Right atrium auricular region (tissue), 2 donors: ENCODE measurements at regions not wholly inside any gene's neighbourhood (a gene's known extent, or its start where the extent isn't known, plus 50 kb on each side); places are given as distances from the start of the nearest gene placed in this dataset.

Experiments used
- DNase-seq: peaks from one replicate; pipeline ENCODE4 v3.0.0-alpha.2; 2019; ENCODE audit warnings: low spot score
- H3K27ac ChIP-seq, 2 donors: fragments of 200-600 bp; sonication (generic); 1 replicate in 1 of 2; 2 replicates in 1 of 2; pipeline ENCODE4 v1.5.1; 2016 to 2019
- H3K27me3 ChIP-seq, 2 donors: fragments of 200-600 bp; sonication (generic); one replicate each; pipeline versions ENCODE4 v1.5.1 to v1.6.0; 2017 to 2019
- H3K36me3 ChIP-seq: fragments of 200-600 bp; sonication (generic); one replicate; pipeline ENCODE4 v1.5.1; 2016
- H3K4me1 ChIP-seq, 2 donors: fragments of 200-600 bp; sonication (generic); one replicate each; pipeline versions ENCODE4 v1.5.1 to v1.6.0; 2017 to 2019
- H3K4me3 ChIP-seq, 2 donors: fragments of 200-600 bp; sonication (generic); 1 replicate in 1 of 2; 2 replicates in 1 of 2; pipeline ENCODE4 v1.5.1; 2017 to 2019; ENCODE audit warnings: mild to moderate bottlenecking in 1 of 2, moderate library complexity in 1 of 2
- H3K9me3 ChIP-seq, 2 donors: fragments of 200-600 bp; sonication (generic); one replicate each; pipeline ENCODE4 v1.5.1; 2019
- TF ChIP-seq, protein P1 (sequence below), 2 donors: fragments of 200-600 bp; sonication (generic); IDR thresholded peaks; one replicate each; pipeline ENCODE4 v1.5.1; 2019; ENCODE audit warnings: antibody characterized with exemption in 2 of 2

DNA sequence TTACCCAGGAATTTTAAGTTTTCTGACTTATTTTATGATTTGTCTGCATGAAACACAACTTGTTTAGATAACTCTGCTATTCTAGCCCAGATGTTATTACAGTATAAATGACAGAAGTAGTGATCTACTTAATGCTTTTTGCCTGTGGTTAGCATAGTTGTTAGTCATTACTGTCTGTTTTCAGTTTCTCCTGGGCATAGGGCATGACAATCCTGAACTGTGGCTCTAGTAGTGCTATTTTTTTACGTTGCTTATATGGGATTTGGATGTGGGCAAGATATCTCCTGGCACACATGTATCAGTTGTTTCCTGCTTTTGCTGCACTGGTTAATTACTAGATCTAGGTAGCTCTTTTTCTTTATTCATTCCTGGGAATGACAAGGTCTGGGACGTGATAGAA lies 1005.8 kb downstream of the PCDH18 start:
- Histone ChIP-seq H3K4me1 (no peaks in the 10 kb centered on the region), H3K9me3 (no peaks in the 10 kb centered on the region), H3K27me3 (no peaks in the 10 kb centered on the region), H3K27ac (no peak overlapping the region), H3K4me3 (no peak overlapping the region), H3K36me3 (no peaks in the 10 kb centered on the region)
- TF ChIP-seq, protein P1, sequence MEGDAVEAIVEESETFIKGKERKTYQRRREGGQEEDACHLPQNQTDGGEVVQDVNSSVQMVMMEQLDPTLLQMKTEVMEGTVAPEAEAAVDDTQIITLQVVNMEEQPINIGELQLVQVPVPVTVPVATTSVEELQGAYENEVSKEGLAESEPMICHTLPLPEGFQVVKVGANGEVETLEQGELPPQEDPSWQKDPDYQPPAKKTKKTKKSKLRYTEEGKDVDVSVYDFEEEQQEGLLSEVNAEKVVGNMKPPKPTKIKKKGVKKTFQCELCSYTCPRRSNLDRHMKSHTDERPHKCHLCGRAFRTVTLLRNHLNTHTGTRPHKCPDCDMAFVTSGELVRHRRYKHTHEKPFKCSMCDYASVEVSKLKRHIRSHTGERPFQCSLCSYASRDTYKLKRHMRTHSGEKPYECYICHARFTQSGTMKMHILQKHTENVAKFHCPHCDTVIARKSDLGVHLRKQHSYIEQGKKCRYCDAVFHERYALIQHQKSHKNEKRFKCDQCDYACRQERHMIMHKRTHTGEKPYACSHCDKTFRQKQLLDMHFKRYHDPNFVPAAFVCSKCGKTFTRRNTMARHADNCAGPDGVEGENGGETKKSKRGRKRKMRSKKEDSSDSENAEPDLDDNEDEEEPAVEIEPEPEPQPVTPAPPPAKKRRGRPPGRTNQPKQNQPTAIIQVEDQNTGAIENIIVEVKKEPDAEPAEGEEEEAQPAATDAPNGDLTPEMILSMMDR (IDR thresholded peaks at IDR 0.05): no peak
- DNase-seq: no peak

DNA sequence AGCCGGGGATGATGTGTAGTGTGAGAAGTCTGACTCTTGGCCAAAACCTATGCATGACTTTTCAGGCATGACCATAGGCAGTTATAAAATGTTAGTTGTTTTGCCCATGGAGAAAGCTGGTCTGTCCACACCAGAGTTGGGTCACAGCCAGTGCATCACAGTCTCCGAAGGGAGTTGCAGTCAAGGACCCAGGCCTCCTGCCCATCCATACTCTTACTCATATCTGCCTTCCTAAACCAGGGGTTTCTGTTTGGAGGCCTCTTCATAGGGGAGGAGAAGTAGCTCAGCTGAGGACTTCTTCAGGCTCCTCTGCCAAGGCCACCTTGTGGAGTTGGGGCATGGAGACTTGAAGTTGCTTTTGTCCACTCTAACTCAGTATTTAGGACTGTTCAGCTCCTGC lies 1008.3 kb downstream of the PCDH18 start:
- no peak overlapping the region for H3K4me3 ChIP-seq
- no peaks in the 10 kb centered on the region for H3K4me1 ChIP-seq
- H3K27ac ChIP-seq: no peak overlapping the region
- no peak for DNase-seq
- H3K36me3 ChIP-seq: no peaks in the 10 kb centered on the region
- TF ChIP-seq, protein P1 (IDR thresholded peaks at IDR 0.05): no peak
- H3K9me3 ChIP-seq: no peaks in the 10 kb centered on the region
- no peaks in the 10 kb centered on the region for H3K27me3 ChIP-seq

DNA sequence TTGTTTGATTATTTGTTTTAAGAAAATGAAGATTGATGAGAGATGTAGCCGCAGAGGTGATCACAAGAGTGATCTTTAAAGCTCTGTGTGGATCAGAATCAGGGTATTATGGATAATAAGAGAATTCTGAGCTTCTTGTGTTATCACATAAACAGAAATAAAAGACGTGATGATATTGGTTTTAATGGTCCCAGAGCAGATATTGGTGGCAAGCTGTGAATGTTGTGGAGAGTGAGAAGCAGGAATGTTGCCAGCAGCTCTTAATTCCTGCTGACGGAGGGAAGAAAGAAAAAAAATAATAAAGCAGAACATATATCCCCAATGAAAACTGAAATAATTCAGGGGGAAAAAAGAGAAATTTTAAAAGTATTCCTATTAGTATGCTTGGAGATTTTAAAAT lies 1015.9 kb downstream of the PCDH18 start:
- Histone ChIP-seq H3K36me3 (no peaks in the 10 kb centered on the region), H3K9me3 (no peaks in the 10 kb centered on the region), H3K27ac (no peak overlapping the region), H3K27me3 (no peaks in the 10 kb centered on the region), H3K4me3 (no peak overlapping the region), H3K4me1 (no peaks in the 10 kb centered on the region)
- TF ChIP-seq, protein P1 (IDR thresholded peaks at IDR 0.05): no peak
- no peak for DNase-seq

DNA sequence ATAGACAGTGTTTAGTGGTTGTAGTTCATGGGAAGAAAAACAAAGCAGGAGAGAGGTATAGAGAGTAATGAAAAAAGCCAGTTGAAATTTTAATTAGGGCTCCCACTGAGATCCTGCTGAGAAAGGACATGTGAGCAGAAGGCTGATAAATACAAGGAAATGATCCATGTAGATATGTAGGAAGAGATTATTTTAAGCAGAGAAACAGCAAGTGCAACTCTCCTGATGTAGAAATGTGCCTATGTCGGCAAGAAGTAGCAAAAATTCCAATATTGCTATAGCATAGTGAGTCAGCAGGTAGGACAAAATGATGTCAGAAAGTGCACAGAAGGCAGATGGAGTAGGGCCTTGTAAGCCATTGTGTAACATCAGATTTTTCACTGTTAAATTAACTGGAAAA lies 1027.3 kb downstream of the PCDH18 start:
- H3K36me3 ChIP-seq: no peaks in the 10 kb centered on the region
- H3K27ac ChIP-seq: no peak overlapping the region

DNA sequence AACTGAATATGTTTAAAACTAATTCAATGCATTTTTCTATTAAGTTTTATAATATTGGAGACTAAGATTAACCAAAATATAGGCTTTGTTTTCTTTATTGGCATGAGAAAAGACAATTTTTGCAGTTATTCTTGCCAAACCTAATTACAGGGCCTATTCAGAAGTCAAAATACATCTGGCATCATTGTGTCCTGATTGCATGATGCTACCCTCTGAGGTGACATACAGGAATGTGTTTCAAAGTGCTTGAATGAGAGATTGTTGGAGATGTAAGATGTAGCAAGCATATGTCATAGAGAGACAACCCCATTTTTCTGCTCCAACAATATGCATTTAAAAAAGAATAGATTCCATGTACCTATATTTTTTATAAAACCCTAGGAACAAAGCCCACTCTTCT lies 1036.4 kb downstream of the PCDH18 start:
- no peaks in the 10 kb centered on the region for H3K36me3 ChIP-seq
- H3K27ac ChIP-seq: no peak overlapping the region
- H3K9me3 ChIP-seq: no peaks in the 10 kb centered on the region
- no peaks in the 10 kb centered on the region for H3K27me3 ChIP-seq
- DNase-seq: no peak
- no peaks in the 10 kb centered on the region for H3K4me1 ChIP-seq
- no peak overlapping the region for H3K4me3 ChIP-seq
- TF ChIP-seq, protein P1 (IDR thresholded peaks at IDR 0.05): no peak

More for the DNA sequence above, 1027.3 kb downstream of the PCDH18 start:
- TF ChIP-seq, protein P1 (IDR thresholded peaks at IDR 0.05): no peak
- no peak for DNase-seq
- Histone ChIP-seq H3K9me3 (no peaks in the 10 kb centered on the region), H3K4me3 (no peak overlapping the region), H3K27me3 (no peaks in the 10 kb centered on the region), H3K4me1 (no peaks in the 10 kb centered on the region)

DNA sequence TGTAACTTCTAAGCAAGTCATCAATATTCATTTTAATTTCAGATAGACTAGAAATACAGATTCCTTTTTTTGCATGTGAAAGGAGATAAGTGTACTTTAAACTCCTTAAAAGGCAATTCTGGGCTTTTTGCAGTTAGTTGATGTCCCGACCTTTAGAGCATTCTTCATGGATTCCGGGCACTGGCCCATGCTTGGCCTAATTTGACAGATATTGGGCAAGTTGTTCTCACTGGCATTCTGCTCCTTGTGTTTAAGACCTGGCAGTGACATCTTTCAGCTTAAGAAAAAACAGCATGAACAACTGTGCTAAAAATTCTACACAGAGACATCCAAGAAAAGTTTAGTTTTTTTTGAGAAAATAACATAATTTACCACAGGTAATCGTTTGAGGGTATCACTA lies 1037.2 kb downstream of the PCDH18 start:
- TF ChIP-seq, protein P1 (IDR thresholded peaks at IDR 0.05): no peak
- Histone ChIP-seq H3K36me3 (no peaks in the 10 kb centered on the region), H3K9me3 (no peaks in the 10 kb centered on the region), H3K4me3 (no peak overlapping the region), H3K27ac (no peak overlapping the region), H3K27me3 (no peaks in the 10 kb centered on the region), H3K4me1 (no peaks in the 10 kb centered on the region)
- no peak for DNase-seq
